ENCODE measurements at regions not wholly inside any gene's neighbourhood (a gene's known extent, or its start where the extent isn't known, plus 50 kb on each side); places are given as distances from the start of the nearest gene placed in this dataset.

- no peak for TF ChIP-seq C11orf30 (IDR thresholded peaks at IDR 0.05; ENCODE audit: low read depth)
- TF ChIP-seq ZNF717 (CRISPR knock-in tag; IDR thresholded peaks at IDR 0.05) = no peak
- no peak for TF ChIP-seq NFIC (IDR thresholded peaks at IDR 0.05)
- peak; percentile 61 for TF ChIP-seq USF2 (CRISPR knock-in tag; IDR thresholded peaks at IDR 0.05)
- TF ChIP-seq CHD4 (IDR thresholded peaks at IDR 0.05; ENCODE audit: insufficient read depth, insufficient replicate concordance, low read depth, low read length, poor library complexity, severe bottlenecking) = no peak
- TF ChIP-seq SETDB1 (IDR thresholded peaks at IDR 0.05; ENCODE audit: low read length) = no peak
- no peak for TF ChIP-seq ZNF232 (CRISPR knock-in tag; IDR thresholded peaks at IDR 0.05)
- no peak for TF ChIP-seq ZBTB34 (CRISPR knock-in tag; IDR thresholded peaks at IDR 0.05)
- no peak for TF ChIP-seq CC2D1A (IDR thresholded peaks at IDR 0.05)
- no peak for TF ChIP-seq NR2C1 (IDR thresholded peaks at IDR 0.05)
- no peak for TF ChIP-seq NR2C1 (tag; IDR thresholded peaks at IDR 0.05)
- no peak for TF ChIP-seq RBM25 (IDR thresholded peaks at IDR 0.05; ENCODE audit: low read depth, low read length, severe bottlenecking)
- TF ChIP-seq EGR1 (conservative IDR thresholded peaks at IDR 0.05) = no peak
- TF ChIP-seq RNF2 (IDR thresholded peaks at IDR 0.05) = no peak
- TF ChIP-seq ZBTB12 (CRISPR knock-in tag; IDR thresholded peaks at IDR 0.05) = no peak
- TF ChIP-seq ZBTB11 (CRISPR knock-in tag; IDR thresholded peaks at IDR 0.05) = no peak
- peak; percentile 54; the same call in 1 of the 2 replicates for TF ChIP-seq RAD51 (IDR thresholded peaks at IDR 0.05; ENCODE audit: borderline replicate concordance, low read depth)
- TF ChIP-seq MAX (CRISPR knock-in tag; IDR thresholded peaks at IDR 0.05) = no peak
- no peak for TF ChIP-seq FOXP4 (CRISPR knock-in tag; IDR thresholded peaks at IDR 0.05; ENCODE audit: borderline replicate concordance)
- no peak for TF ChIP-seq CTBP1 (IDR thresholded peaks at IDR 0.05; ENCODE audit: borderline replicate concordance)
These were observed 674.9 kb upstream of the C16orf82 start (continued) for GRCh38 chr16:26391833-26392232.
